ENCODE measurements at regions not wholly inside any gene's neighbourhood (a gene's known extent, or its start where the extent isn't known, plus 50 kb on each side); places are given as distances from the start of the nearest gene placed in this dataset.
"Not testable (repeated sequence)": the region's sequence is repeated elsewhere in the genome, so short reads cannot be mapped to it uniquely, and the experiment has no call there.

DNA sequence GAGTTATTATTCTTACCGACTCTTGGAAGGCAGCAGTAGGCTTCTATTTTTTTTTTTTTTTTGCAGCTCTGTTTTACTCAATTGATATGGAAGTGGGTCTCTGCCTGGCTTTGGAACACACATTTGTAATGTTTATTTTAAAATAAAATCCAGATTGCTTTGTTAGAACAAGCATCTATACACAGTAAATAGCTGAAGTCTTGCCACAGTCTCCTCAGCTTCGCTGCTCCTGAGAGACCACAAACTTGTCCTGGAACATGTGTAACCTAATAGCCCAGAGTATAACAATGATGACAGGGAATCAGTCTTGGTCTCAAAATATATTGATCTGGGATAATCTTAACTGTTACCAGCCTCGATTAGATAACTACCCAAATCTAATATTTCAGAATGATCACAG is 299.8 kb upstream of the NOX3 start:
- Mint-ChIP-seq H3K9me3 (peaks cover 23% of the 10 kb centered on the region), H3K4me3 (no peak overlapping the region), H3K36me3 (ENCODE audit: low read depth) (peaks cover 15% of the 10 kb centered on the region), H3K27me3 (ENCODE audit: low read depth) (no peaks in the 10 kb centered on the region), H3K27ac (ENCODE audit: unreplicated experiment) (no peak overlapping the region), H3K4me1 (no peaks in the 10 kb centered on the region)
- TF ChIP-seq, protein P1, sequence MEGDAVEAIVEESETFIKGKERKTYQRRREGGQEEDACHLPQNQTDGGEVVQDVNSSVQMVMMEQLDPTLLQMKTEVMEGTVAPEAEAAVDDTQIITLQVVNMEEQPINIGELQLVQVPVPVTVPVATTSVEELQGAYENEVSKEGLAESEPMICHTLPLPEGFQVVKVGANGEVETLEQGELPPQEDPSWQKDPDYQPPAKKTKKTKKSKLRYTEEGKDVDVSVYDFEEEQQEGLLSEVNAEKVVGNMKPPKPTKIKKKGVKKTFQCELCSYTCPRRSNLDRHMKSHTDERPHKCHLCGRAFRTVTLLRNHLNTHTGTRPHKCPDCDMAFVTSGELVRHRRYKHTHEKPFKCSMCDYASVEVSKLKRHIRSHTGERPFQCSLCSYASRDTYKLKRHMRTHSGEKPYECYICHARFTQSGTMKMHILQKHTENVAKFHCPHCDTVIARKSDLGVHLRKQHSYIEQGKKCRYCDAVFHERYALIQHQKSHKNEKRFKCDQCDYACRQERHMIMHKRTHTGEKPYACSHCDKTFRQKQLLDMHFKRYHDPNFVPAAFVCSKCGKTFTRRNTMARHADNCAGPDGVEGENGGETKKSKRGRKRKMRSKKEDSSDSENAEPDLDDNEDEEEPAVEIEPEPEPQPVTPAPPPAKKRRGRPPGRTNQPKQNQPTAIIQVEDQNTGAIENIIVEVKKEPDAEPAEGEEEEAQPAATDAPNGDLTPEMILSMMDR (conservative IDR thresholded peaks at IDR 0.05) = no peak
- no peak for DNase-seq (ENCODE audit: low read depth, low spot score)

GRCh38 chr6:155748778-155749177 is 293.1 kb upstream of the NOX3 start:
- H3K27ac Mint-ChIP-seq (ENCODE audit: unreplicated experiment); H3K4me3 Mint-ChIP-seq; H3K27me3 Mint-ChIP-seq (ENCODE audit: low read depth); DNase-seq (ENCODE audit: low read depth, low spot score); H3K4me1 Mint-ChIP-seq: not testable (repeated sequence)
- Mint-ChIP-seq H3K36me3 (ENCODE audit: low read depth) (peaks cover 10% of the 10 kb centered on the region), H3K9me3 (peaks cover 15% of the 10 kb centered on the region)

DNA sequence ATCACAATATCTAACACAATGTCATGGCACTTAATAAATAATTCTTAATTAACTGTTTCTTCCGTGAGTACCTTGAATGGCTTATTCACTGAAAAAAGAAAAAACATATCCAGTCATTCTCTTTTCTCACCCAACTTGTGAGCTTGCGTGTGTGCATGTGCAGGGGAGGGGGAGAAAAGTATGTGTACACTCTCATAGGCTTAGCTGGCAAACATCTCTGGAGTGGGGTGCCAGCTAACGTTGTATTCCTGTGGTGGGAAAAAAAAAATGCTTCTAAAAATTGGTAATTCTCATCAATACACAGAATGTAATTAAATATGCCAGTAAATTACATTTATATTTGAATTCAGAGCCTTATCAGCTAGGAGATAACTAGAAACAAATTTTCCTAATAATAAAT is 291.9 kb upstream of the NOX3 start:
- no peak for DNase-seq (ENCODE audit: low read depth, low spot score)
- peaks cover 6% of the 10 kb centered on the region for H3K9me3 Mint-ChIP-seq
- TF ChIP-seq, protein P1 (conservative IDR thresholded peaks at IDR 0.05) = no peak
- H3K27me3 Mint-ChIP-seq (ENCODE audit: low read depth) = no peaks in the 10 kb centered on the region
- H3K27ac Mint-ChIP-seq (ENCODE audit: unreplicated experiment) = no peak overlapping the region
- peaks cover 2% of the 10 kb centered on the region for H3K36me3 Mint-ChIP-seq (ENCODE audit: low read depth)
- peaks cover 4% of the 10 kb centered on the region for H3K4me1 Mint-ChIP-seq
- H3K4me3 Mint-ChIP-seq = no peak overlapping the region

DNA sequence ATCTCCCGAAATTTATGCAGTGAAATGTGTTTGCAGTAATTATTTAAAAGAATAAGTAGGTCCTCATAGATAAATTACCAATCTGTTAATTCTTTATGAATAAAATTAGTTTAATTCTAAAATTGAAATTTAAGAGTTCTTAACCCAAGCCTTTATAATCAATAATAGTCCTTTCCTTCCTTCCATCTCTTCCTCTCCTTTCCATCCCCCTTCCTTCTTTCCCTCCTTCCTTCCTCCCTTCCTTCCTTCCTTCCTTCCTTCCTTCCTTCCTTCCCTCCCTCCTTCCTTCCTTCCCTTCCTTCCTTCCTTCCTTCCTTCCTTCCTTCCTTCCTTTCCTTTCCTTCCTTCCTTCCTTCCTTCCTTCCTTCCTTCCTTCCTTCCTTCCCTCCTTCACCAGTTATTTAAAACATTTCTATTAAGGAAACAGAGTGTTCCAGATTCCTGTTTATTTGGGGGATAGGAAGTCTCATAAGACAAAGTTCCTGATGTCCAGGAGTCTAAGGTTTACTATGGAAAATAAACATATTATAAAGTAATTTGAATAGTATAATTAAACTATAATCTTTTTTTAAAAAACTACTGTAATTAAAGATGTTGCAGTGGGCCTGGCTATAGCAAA is 285.3 kb upstream of the NOX3 start:
- Mint-ChIP-seq H3K27me3 (ENCODE audit: low read depth) (no peaks in the 10 kb centered on the region), H3K36me3 (ENCODE audit: low read depth) (no peaks in the 10 kb centered on the region), H3K9me3 (no peaks in the 10 kb centered on the region), H3K4me3 (no peak overlapping the region), H3K27ac (ENCODE audit: unreplicated experiment) (no peak overlapping the region), H3K4me1 (no peaks in the 10 kb centered on the region)
- TF ChIP-seq, protein P1 (conservative IDR thresholded peaks at IDR 0.05) = no peak
- no peak for DNase-seq (ENCODE audit: low read depth, low spot score)

DNA sequence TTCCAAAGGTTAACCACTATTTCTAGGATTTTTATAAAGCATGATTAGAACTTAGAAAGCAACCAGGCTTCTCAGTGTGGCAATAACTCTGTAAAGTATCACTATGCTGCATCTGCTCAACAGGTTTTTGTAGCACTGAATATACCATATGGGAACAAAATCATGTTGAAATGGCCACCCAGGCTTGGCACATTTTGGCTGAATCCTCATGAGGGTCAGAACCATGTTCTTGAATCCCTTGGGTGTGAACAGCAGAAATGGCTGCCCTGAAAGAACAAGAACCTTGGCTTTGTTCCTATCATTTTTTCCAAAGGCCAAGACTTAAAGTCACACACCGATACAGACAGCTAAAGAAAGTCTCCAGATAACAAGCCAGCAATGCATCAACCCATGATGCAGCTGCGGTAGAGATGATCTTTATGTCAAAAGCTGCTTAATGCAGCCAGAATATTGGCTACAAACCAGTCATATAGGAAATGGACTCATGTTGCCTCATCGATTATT is 283.0 kb upstream of the NOX3 start:
- Mint-ChIP-seq H3K4me1 (no peaks in the 10 kb centered on the region), H3K9me3 (no peaks in the 10 kb centered on the region), H3K36me3 (ENCODE audit: low read depth) (no peaks in the 10 kb centered on the region), H3K4me3 (no peak overlapping the region), H3K27ac (ENCODE audit: unreplicated experiment) (no peak overlapping the region), H3K27me3 (ENCODE audit: low read depth) (no peaks in the 10 kb centered on the region)
- DNase-seq (ENCODE audit: low read depth, low spot score) = no peak
- TF ChIP-seq, protein P1 (conservative IDR thresholded peaks at IDR 0.05) = no peak

GRCh38 chr6:155717374-155717773 is 261.7 kb upstream of the NOX3 start:
- Mint-ChIP-seq H3K4me3 (no peak overlapping the region), H3K27ac (ENCODE audit: unreplicated experiment) (no peak overlapping the region), H3K4me1 (peaks cover 4% of the 10 kb centered on the region), H3K27me3 (ENCODE audit: low read depth) (no peaks in the 10 kb centered on the region), H3K36me3 (ENCODE audit: low read depth) (no peaks in the 10 kb centered on the region), H3K9me3 (peaks cover 11% of the 10 kb centered on the region)
- TF ChIP-seq, protein P1 (conservative IDR thresholded peaks at IDR 0.05) = no peak
- no peak for DNase-seq (ENCODE audit: low read depth, low spot score)
